NB4 (cell line): ENCODE measurements at regions not wholly inside any gene's neighbourhood (a gene's known extent, or its start where the extent isn't known, plus 50 kb on each side); places are given as distances from the start of the nearest gene placed in this dataset.

Experiments used
- MAX ChIP-seq: IDR thresholded peaks from 2 replicates; pipeline ENCODE4 v1.6.1; 2011; ENCODE audit warnings: low read depth, low read length
- POLR2A ChIP-seq: IDR thresholded peaks from 2 replicates; pipeline ENCODE4 v1.6.1; 2011; ENCODE audit warnings: mild to moderate bottlenecking; ENCODE audit not compliant: insufficient read length; ENCODE audit errors: extremely low read depth
- TF ChIP-seq, protein P1 (sequence below): IDR thresholded peaks from one replicate; pipeline ENCODE4 v1.5.1; 2012; ENCODE audit warnings: low read depth, low read length

DNA sequence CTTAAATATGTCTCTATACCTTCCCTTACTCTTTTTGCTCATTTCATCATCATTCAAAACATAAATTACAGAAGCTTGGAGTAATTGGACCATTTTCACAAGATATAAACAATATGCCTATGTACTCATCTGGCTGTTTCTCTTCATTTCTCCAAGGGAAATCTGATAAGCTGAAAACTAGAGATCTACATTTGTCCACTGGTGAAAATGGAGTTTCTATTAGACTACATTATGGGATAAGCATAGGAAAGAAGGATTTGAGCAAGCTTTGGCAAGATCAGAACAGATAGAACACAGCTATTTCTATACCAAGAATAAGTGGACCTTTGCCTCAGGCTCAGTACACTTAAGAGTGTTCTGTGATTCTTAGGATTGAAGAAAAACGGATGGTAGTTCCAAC is 404.4 kb downstream of the GASK1B start:
- TF ChIP-seq, protein P1, sequence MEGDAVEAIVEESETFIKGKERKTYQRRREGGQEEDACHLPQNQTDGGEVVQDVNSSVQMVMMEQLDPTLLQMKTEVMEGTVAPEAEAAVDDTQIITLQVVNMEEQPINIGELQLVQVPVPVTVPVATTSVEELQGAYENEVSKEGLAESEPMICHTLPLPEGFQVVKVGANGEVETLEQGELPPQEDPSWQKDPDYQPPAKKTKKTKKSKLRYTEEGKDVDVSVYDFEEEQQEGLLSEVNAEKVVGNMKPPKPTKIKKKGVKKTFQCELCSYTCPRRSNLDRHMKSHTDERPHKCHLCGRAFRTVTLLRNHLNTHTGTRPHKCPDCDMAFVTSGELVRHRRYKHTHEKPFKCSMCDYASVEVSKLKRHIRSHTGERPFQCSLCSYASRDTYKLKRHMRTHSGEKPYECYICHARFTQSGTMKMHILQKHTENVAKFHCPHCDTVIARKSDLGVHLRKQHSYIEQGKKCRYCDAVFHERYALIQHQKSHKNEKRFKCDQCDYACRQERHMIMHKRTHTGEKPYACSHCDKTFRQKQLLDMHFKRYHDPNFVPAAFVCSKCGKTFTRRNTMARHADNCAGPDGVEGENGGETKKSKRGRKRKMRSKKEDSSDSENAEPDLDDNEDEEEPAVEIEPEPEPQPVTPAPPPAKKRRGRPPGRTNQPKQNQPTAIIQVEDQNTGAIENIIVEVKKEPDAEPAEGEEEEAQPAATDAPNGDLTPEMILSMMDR, result no peak
- TF ChIP-seq POLR2A, result no peak
- TF ChIP-seq MAX, result no peak
